ENCODE measurements at regions not wholly inside any gene's neighbourhood (a gene's known extent, or its start where the extent isn't known, plus 50 kb on each side); places are given as distances from the start of the nearest gene placed in this dataset.

DNA sequence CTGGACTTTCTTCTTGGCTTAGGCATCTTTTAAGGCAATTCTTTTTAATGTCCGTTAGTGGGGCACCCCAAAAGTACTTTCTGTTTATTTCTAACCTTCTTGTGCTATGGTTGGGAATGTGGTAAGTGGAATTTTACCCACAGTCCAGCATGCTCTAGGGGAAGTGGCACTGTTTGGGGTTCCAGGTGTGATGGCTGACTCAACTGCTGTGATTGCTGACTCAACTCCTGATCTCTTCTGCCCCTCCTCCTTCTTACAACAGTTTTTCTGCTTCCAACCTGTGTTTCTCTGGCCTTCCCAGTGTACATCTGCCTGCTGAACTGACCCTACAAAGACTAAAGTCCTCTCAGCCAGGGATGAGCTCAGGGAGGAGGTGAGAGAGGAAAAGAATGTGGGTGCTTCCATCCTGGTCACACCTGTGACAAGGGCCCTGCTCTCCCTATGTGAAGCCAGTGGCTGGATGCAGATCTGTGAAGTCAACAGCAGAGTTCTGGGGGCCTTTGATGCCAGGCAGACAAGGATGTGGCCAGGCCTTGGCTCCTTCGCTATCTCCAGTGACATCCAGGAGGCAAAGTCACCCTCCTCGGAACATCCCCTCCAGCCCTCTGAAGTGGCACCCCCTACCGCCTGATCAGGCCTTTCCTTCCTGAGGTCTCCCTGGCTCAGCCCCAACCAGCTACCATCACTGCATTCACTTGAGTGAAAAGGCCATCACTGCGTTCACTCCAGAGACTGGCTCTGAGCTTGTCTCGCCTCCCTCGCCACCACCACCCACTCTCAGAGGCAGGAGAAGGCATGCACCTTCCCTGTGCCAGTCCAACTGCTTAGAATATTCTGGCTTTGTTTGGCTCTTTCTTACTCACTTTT lies 72.2 kb downstream of the C5orf15 start:
- TF ChIP-seq, protein P1, sequence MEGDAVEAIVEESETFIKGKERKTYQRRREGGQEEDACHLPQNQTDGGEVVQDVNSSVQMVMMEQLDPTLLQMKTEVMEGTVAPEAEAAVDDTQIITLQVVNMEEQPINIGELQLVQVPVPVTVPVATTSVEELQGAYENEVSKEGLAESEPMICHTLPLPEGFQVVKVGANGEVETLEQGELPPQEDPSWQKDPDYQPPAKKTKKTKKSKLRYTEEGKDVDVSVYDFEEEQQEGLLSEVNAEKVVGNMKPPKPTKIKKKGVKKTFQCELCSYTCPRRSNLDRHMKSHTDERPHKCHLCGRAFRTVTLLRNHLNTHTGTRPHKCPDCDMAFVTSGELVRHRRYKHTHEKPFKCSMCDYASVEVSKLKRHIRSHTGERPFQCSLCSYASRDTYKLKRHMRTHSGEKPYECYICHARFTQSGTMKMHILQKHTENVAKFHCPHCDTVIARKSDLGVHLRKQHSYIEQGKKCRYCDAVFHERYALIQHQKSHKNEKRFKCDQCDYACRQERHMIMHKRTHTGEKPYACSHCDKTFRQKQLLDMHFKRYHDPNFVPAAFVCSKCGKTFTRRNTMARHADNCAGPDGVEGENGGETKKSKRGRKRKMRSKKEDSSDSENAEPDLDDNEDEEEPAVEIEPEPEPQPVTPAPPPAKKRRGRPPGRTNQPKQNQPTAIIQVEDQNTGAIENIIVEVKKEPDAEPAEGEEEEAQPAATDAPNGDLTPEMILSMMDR (IDR thresholded peaks at IDR 0.05), result no peak
- no peak for TF ChIP-seq POLR2A (IDR thresholded peaks at IDR 0.05)

Measured in thyroid gland (tissue), 4 donors.